HG03469 (cell line): ENCODE measurements at regions not wholly inside any gene's neighbourhood (a gene's known extent, or its start where the extent isn't known, plus 50 kb on each side); places are given as distances from the start of the nearest gene placed in this dataset.

Experiments
- ATAC-seq: cut with Tn5 transposase; IDR thresholded peaks from one replicate; pipeline ENCODE4 v1.9.1; 2021; ENCODE audit warnings: mild to moderate bottlenecking, moderate library complexity, moderate number of reproducible peaks; ENCODE audit not compliant: unreplicated experiment

DNA sequence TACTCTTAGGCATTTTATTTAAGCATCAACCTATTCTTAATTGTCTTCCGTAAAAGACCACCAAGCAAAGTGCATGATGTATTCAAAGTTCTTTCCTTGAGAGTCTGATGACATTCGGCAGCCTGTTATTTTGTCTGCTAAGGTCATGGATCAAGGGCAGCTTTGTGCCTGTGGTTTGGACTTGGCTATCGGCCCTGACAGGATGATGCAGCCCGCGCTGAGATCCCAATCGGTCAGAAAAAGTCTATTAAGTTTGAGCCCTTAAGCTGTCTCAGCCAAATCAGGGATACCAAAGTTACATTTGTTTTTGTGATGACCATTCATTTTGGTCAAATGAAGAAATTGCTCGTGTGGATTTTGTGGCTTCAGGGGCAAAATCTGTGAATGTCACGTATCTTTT, 718.9 kb upstream of the FANCL start:
- no peak for ATAC-seq

DNA sequence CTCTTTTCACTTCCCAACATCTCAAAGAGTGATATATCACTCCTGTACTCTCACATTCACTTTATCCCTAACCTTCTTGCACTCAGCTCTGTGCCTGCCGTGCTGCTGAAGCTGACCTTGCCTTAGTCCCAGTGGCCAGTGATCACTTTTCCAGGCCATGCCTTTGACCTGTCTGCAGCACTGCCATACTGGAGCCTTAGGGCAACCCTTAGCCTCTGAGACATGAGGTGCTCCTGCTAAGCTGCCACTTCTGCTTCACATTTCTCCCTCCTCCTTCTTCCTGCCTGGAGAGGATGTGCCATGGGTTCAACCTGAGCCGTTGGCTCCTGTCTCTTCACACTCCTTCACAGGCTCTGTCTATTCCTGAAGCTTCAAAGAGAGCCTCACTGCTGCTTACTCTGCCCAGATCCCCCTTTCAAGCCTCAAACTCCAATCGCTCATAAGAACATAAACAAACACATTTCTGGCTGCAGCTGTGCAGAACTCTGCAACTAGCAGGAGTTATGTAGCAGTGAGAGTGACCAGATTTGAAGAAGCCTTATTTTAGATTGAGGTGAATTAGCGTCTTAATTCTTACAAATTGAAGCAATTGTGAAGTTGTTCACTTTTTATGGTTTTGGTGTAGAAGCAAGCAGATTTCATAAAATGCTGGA, 716.2 kb upstream of the FANCL start:
- no peak for ATAC-seq

DNA sequence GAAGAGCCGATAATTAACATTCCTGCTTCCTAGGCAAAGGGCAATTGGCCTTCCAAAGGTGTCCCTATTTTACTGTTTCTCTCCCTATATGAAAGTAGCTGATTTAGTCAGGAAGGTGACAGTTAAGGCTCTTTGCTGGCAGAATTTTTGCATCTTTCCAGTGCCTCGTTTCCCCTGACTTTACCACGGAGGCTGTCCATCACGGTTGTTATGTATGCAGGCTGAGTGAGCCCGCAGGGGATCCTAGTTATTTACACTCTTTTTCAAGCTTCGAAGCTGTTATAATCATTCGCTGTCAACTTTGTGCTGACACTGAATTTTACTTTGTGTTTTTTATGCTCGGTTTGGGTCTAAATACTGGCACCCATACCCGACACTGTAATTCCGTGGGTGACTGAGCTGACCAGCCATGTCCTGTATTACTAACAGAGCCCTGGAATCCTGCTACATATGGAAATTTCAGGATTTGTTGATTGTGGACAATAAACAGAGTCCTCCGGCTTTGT, 713.8 kb upstream of the FANCL start:
- no peak for ATAC-seq

DNA sequence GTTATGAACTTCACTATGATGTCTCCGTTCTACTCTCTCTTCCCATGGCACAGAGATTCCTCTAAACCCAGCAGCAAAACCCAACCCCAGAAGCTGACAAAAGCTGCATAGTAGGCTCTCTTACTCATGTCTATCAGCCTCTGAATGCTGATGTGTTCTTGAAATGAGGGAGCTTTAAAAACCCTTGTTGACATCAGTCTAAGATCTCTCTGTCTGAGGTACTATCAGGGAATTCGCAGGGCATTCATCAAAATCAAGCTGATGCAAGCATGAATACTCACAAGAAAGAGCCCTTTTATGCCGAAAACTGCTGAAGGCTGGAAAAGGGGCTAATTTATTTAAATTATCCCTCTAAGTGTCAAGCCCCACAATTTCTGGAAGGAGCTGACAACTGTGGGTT, 710.6 kb upstream of the FANCL start:
- no peak for ATAC-seq

DNA sequence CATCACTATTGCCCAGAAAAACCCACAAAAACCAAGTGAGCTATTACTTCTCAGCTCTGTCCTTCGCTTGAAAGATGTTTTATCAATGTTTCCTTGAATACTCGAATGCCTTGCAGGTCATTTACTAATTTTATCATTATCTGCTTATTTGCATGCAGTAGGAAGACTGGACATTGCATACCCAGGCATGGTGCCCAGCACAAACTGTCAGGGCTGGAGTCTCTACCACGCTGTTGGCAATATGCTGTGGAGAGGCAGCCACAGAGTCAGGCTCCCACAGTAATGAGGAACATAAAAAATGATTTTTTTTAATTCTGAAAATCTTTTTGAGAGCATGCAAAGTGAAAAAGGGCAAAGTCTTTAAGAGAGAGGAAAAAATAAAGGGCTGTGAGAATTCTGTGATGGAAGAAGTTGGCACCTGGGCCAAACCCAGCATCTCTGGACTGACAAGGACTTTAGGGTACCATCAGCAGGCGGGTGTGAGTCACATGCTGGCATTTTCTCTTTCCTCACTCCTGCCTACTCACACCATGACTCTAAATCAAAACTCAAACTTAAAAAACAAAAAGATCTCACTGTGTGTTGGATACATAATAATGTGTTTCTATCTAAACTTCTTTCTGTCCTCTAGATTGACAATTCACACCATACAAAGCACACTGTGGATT, 709.8 kb upstream of the FANCL start:
- ATAC-seq = no peak

DNA sequence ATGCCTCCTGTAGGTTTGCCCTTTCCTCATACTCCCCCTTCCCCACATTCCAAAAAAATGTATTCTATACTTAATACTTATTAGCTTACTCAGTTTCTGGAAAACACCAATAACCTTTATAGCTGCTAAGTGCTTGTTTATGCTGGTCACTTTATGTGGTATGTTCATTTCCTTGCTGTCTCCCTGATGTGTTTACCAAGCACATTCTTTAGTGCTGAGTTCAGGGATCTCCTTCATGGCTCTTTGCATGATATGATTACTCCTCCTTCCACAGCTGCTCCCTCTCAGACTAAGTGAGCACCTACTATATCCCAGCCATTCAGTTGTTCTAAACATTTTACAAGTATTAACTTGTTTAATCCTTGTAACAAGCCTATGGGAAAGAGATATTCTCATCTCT, 698.3 kb upstream of the FANCL start:
- no peak for ATAC-seq

DNA sequence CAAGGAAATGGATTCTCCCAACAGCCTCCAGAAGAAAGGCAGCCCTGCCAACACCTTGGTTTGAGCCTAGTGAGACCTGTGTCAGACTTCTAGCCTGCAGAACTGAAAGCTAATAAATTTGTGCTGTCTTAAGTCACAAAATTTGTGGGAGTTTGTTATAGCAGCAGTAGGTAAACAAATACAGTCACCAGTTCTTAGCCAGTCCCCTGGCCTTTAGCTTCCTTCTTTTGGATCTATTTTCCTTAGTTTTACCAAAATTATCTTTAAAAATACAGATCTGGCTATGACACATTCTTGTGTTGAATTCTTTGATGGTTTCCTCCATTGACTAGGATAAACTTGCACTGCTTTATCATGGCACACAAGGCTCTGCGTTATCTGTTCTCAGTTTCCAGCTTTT, 697.9 kb upstream of the FANCL start:
- ATAC-seq = no peak

DNA sequence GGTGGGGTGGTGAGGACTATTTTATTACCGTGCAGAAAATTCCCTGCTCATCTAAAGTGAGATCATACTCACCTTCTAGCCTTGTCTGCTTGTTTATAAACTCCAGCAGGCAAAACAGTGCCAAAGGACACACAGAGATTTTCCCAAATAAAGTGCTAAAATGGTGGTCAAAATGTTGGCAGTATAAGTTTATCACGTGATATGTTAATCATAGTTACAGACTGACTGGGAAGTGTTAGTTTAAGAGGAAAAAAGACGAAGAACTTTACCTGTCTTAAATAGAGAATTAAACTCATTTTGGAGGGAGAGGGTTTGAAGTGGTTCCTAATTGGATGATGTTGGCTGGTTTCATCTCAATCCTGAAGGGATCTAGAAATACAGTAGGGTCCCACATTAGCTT, 691.7 kb upstream of the FANCL start:
- no peak for ATAC-seq

DNA sequence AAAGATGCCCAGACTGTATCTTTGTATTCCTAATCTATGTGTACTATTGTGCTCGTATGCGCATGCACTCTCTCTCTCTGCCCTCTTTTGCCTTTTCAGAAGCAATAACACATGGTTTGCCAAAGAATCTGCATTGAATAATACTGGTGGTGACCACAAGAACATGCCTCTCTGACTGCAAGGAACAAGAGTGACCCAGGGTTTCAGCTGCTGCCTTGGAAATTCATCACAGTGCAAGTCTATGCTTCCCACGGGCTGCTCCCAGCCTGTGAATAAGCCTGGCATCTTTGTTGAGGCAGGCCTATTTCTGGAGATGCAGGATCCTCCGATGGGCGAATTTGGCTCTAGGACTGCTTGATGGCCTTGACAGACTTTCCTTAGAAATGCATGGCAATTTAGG, 689.4 kb upstream of the FANCL start:
- no peak for ATAC-seq

DNA sequence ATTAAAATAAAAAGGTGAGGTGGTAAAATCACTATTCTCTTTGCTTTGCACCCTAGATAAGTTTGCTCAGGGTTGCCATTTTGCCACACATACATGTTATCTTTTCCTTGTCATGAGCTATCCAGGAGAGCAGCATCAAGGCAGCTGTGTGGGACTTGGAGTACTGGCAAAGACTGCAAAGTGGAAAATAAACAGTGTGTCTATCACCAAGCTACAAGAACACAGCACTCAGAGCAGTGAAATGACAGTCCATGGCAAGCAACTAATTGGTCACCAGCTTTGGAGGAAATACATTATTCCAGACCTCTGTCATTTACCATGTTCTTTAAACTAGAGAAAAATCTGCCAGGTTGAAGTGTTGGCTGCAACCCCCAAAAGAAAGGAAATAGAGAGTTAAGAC, 687.8 kb upstream of the FANCL start:
- no peak for ATAC-seq

DNA sequence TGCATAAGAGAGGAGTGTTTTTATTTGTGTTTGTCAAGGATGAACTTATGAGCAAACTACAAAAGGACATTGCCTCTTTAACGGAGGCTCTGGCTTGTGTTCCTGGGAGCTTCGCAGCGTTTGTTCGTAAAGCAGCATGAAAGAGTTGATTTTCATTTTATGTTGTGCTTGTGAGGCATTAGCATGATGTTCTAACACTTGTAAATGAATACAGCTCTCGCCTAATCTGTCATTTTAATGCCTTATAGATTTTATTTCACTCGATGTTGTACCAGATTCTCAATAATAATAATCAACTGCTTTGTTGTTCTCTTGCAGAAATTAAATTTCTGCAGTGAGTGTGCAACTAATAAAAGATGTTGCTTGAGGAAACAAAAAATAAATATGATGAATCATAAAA, 687.3 kb upstream of the FANCL start:
- ATAC-seq = no peak

DNA sequence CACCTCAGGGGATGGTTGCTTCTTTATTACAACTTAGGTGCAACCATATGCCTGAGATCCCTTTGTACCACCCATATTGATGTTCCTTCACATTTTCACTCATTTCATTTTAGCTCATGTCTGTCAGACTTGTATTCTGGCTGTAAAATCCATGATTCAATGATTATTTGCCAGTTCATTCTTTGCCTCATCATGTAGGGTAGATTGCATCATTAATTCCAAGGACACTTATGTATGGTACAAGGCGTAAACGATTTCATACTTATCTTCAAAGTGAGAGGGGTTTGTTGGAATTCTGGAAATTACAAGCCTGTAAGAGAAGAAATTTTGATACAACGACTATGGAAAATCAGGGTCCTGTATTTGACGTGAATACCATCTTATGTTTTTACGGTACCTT, 685.0 kb upstream of the FANCL start:
- no peak for ATAC-seq

DNA sequence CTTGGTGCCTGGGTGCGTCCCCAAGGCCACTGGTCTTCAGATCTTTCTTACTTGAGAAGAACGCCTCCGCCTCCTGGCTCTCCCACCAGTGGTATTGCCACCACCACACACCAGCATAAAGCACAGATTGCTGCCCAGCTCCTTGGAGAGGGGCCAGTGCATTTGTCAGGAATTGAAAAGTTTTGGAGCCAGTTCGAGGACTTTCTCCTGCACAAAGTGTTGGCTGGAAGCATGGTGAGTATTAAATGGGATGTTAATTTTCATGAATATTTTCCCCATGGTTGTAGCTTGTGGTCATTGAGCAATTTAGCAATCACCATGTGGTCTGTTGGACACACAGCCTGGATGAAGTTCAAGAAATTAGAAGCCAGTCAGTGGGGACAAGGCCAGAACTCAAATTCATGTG, 684.6 kb upstream of the FANCL start:
- ATAC-seq = no peak

DNA sequence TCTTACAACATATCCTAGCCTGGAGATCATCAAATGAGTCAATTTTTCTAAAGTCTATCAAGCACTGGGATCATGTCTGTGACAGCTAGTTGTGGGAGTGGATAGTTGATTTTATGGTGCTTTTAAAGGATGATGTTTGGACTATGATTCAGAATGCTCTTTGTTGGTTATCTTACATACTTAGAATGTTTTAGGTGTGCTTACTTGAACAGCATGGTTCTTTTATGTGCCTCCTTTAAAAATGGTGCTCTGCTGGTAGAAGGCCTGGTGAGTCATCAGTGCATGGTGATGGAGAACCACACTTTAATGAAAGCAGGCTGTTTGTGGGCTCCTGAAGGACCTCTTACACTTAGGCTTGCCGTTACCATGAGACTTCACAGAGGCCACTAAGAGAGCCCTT, 682.7 kb upstream of the FANCL start:
- no peak for ATAC-seq

DNA sequence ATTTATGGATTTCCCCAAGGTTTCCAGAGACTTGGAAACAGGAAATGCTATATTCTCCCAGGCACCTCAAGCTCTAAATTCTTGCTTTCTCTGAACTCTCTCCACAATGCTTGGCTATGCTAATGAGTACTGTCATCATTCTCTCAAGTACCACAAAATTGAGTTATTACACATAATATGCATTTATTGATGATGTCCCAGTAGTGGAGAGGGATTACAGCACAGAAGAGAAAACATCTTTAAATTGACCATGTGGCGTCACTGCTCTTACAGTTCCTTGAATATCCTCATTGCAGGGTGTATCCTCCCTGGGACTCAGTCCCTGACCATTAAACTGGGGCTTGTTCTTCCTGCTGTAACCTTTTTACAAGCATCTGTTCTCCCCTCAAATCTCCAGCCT, 681.1 kb upstream of the FANCL start:
- no peak for ATAC-seq

DNA sequence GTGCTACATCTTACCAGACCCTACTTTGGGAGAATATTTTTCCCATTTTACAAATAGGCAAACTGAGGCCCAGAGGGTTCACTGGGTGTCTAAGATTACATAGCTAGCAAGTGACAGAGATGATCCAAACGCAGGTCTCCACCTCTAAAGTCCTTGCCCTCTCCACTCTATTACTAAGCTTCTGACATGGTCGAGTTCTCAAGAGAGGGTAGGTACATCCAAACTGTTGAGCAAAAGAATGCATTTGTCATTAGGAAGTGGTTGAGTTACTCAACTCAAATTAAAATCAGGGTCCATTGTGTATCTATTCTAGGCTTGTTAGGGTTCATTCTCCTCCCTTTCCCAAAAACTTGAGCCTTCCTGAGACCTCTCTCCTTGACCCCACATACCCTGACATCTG, 680.6 kb upstream of the FANCL start:
- ATAC-seq = no peak

DNA sequence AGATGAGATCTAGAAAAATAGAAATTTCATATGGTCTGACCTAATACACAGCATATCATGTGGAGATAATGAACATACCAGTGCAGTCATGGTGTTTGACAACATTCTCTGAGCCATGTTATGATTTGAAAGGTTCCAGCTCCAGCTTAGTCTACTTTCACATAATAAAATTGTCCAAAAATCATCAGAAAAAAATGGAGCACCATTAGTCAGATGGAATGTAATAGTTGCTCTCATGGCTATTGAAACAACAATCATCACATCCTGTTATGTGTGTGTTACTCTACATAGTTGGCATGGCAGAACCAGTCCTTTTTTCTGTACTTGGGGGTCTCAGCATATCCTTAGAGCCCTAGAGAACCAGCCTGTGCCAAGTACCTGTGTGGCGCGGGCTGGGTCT, 678.9 kb upstream of the FANCL start:
- ATAC-seq = no peak

DNA sequence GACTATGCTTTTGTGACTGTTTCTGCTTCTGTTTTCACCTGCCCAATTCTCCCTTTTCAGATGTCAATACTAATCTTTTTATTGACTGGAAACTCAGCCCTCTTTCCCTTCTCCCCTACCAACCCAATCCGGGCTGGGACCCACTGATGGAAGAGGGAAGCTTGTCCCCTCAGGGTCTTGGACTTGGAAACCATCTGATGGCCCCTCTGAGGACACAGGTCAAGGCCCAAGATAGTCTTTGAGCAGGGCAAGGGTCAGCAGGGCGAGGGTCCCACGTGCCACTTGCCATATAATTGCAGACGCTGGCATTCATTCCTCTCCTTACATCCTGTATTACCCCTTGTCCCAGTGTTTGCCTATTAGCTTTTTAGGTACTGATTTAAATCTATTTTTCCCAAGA, 678.2 kb upstream of the FANCL start:
- no peak for ATAC-seq

DNA sequence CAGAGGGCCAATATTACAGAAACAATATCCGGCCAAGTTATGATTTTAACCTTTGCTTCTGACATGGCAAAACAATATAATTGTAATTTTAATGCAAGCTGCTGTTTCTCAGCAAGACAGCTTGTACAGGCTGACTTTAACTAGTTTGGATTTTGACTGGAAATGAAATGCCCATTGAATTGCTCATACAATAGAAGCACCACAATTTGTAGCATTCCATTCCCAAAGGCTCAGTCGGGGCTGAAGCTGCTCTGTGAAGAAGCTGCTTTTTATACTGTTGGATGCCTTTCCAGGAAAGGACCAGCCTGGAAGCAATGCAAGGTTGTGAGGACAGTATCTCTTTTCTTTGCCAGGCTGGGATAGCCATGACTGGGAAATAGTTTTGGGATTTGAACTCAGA, 677.0 kb upstream of the FANCL start:
- no peak for ATAC-seq

DNA sequence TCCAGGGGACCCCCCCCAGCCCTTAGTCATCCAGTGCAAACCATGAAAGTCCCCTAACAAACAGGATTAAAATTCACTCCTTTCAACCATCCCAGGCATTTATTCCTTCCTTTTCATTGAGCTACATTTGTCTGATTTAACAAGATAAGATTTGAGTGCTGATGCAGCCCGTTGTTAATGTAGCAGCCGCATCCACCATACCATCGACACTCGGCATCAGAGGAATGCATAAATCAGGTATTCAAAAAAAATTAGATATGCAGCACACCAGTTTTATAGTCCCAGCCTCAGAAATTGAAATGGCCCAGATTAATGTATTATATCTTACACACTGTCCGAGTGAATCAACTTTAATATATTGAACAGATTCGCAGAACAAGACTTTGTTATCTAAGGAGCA, 676.5 kb upstream of the FANCL start:
- ATAC-seq = no peak

DNA sequence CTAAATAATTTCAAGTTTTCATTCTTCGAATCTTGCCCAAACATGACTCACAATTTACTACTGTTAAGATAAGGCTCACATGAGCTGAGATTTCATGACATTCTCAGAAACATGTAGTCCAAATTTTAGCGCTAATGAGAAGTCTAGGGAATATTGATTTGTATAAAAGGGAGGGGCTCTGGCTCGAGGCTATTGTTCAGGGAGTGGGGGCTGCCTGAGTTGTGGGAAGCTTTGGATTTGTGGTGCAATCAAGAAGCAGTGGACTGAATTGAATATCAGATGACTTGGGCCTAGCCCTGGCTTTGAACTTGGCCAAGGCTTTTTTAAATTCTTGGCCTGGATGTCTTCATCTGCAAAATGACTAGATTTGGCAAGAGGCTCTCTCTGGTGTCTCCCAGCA, 674.9 kb upstream of the FANCL start:
- ATAC-seq = no peak

DNA sequence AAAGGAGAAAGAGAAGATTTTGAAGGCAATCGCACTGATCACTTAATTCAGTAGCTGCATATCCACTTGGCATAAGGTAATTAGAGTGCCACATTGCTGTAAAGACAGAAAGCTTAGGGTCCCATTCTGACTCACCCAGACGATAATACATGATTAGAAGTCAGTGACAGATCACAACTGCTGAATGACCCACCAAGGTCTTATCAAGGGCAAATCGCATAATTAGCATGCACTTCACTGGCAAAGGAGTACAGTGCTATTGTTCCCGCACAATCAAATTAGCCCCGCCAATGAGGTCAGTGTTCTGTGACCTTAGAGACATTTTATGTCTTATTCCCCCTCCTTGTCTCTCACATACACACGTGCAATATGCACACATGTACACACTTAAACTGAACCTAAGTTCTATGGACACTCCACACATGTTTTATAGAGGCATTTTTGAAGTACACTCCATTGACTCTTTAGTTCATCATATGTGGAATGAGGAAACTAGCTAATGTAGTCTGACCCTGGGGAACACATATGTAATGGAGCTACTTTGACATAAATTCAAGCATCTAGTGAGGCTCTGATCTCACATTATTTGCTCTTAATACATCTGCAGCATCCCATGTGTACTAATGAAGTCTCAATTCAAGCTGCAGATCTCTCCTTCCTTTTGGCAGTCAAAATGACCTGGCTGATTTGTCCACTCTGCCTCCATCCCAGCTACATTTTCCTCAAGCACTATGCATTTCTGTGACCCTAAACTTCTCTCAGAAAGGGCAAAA, 673.8 kb upstream of the FANCL start:
- no peak for ATAC-seq
